ENCODE measurements at regions not wholly inside any gene's neighbourhood (a gene's known extent, or its start where the extent isn't known, plus 50 kb on each side); places are given as distances from the start of the nearest gene placed in this dataset.

DNA sequence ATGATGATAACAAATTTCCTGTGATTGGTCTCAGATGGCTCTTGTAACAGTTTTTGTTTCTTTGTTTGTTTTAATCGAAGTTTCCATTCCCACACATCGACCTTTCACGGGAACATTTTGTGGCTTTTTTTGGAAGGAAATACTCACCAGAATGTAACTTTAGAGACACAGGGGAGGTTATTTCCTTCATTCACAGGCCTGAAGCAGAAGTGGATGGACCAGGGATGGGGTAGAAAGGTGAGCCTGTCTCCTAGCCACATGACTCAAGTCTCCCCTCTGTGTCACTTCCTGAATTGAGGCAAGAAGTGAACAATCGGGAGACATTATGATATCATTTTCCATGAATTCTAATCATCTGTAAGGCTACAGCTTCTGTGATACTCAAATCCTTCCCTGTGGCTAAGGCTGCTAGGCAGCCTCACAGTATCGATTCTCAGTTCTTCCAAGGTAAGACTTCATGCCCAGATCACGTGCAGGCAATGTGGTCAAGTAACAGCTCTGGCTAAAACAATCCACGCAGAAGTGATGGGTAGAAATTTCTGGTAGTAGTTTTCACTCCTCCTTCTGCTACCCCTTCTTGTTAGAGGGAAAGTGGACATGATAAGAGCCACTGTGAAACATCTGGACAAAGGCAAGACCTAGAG is 203.9 kb upstream of the NEBL start:
- Histone ChIP-seq H3K23ac (ENCODE audit: low read depth, low read length, poor library complexity) (no peak overlapping the region), H2AK5ac (ENCODE audit: low read depth, low read length) (no peak overlapping the region), H4K91ac (ENCODE audit: low read depth, low read length, poor library complexity) (no peak overlapping the region), H2BK120ac (ENCODE audit: low read depth, low read length) (no peak overlapping the region), H2BK5ac (ENCODE audit: low read length) (no peak overlapping the region), H4K8ac (ENCODE audit: low read depth, low read length) (no peak overlapping the region), H3K79me1 (ENCODE audit: low read depth, low read length) (no peaks in the 10 kb centered on the region), H3K4me2 (ENCODE audit: insufficient read depth, low read length, poor library complexity, severe bottlenecking) (no peak overlapping the region), H3K18ac (ENCODE audit: low read length) (no peak overlapping the region), H3K14ac (ENCODE audit: low read length) (no peak overlapping the region), H2BK12ac (ENCODE audit: low read length) (no peak overlapping the region), H3K4me1 (ENCODE audit: control insufficient read depth in 2 of 2, insufficient read depth in 1 of 2, low read depth in 1 of 2, low read length in 2 of 2) (peaks cover 11 to 32% of the 10 kb centered on the region in 2 donors), H3K36me3 (replicated peaks in 1 of 2; ENCODE audit: control insufficient read depth in 2 of 2, insufficient read depth in 2 of 2, low read length in 2 of 2) (no peaks in the 10 kb centered on the region), H3K9me3 (replicated peaks in 1 of 2; ENCODE audit: control insufficient read depth in 2 of 2, insufficient read depth in 1 of 2, low read depth in 1 of 2, low read length in 2 of 2) (no peaks in the 10 kb centered on the region), H3K27ac (replicated peaks; ENCODE audit: low read length) (peak overlapping the region; percentile 92), H2AFZ (ENCODE audit: low read length) (peak overlapping the region; percentile 50), H3K4ac (ENCODE audit: low read length) (no peak overlapping the region), H3K9ac (ENCODE audit: low read depth, low read length, poor library complexity) (no peak overlapping the region), H2BK15ac (ENCODE audit: low read length) (no peak overlapping the region), H3K27me3 (ENCODE audit: control insufficient read depth in 3 of 3, insufficient read depth in 3 of 3, low read depth in 1 of 3, low read length in 3 of 3) (no peaks in the 10 kb centered on the region), H3K4me3 (ENCODE audit: low read length in 2 of 2) (no peak overlapping the region)
- no peak for DNase-seq (ENCODE audit: low spot score)
- WGBS, 2 donors (ENCODE audit: extremely low coverage in 2 of 2, insufficient read length in 2 of 2, insufficient replicate concordance in 1 of 2) = no CpG with 5 or more reads among the region's 7 CpGs

DNA sequence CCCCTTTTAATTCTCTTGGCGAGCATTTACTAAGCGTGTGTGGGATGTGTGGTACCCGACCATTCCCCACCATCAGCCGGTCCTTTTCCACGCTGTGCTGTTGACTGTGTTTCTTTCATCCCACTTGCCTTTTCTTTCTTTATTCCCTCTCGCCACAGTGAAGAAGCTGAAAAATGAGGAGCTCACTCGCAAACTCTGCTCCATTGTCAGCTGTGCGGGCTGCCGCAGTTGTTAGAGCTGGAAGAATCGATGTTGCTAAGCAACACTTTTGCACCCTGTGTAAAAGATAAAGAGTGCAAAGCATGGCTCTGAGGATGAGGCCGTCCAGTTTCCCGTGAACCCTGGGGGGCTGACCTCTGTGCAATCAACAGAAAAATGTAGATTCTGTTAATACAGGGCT is 203.1 kb upstream of the NEBL start:
- Histone ChIP-seq H3K14ac (ENCODE audit: low read length) (no peak overlapping the region), H2BK120ac (ENCODE audit: low read depth, low read length) (no peak overlapping the region), H3K36me3 (replicated peaks in 1 of 2; ENCODE audit: control insufficient read depth in 2 of 2, insufficient read depth in 2 of 2, low read length in 2 of 2) (no peaks in the 10 kb centered on the region), H2BK12ac (ENCODE audit: low read length) (no peak overlapping the region), H3K9ac (ENCODE audit: low read depth, low read length, poor library complexity) (no peak overlapping the region), H3K27me3 (ENCODE audit: control insufficient read depth in 3 of 3, insufficient read depth in 3 of 3, low read depth in 1 of 3, low read length in 3 of 3) (no peaks in the 10 kb centered on the region), H4K8ac (ENCODE audit: low read depth, low read length) (no peak overlapping the region), H3K4me3 (ENCODE audit: low read length in 2 of 2) (peak overlapping the region in 1 of 2 donors; percentile 30), H3K79me1 (ENCODE audit: low read depth, low read length) (no peaks in the 10 kb centered on the region), H3K18ac (ENCODE audit: low read length) (peak overlapping the region; percentile 23), H3K4me2 (ENCODE audit: insufficient read depth, low read length, poor library complexity, severe bottlenecking) (peak overlapping the region; percentile 34), H3K27ac (replicated peaks; ENCODE audit: low read length) (peak overlapping the region; percentile 92), H4K91ac (ENCODE audit: low read depth, low read length, poor library complexity) (no peak overlapping the region), H2BK15ac (ENCODE audit: low read length) (no peak overlapping the region), H3K4me1 (ENCODE audit: control insufficient read depth in 2 of 2, insufficient read depth in 1 of 2, low read depth in 1 of 2, low read length in 2 of 2) (peaks cover 11 to 32% of the 10 kb centered on the region in 2 donors), H3K4ac (ENCODE audit: low read length) (no peak overlapping the region), H2BK5ac (ENCODE audit: low read length) (no peak overlapping the region), H2AK5ac (ENCODE audit: low read depth, low read length) (no peak overlapping the region), H2AFZ (ENCODE audit: low read length) (peak overlapping the region; percentile 50), H3K23ac (ENCODE audit: low read depth, low read length, poor library complexity) (no peak overlapping the region), H3K9me3 (replicated peaks in 1 of 2; ENCODE audit: control insufficient read depth in 2 of 2, insufficient read depth in 1 of 2, low read depth in 1 of 2, low read length in 2 of 2) (no peaks in the 10 kb centered on the region)
- peak; percentile 54 for DNase-seq (ENCODE audit: low spot score)
- no CpG with 5 or more reads among the region's 12 CpGs for WGBS, 2 donors (ENCODE audit: extremely low coverage in 2 of 2, insufficient read length in 2 of 2, insufficient replicate concordance in 1 of 2)

GRCh38 chr10:21099291-21100062 is 202.4 kb upstream of the NEBL start:
- no peak overlapping the region for H4K91ac ChIP-seq (ENCODE audit: low read depth, low read length, poor library complexity)
- peak overlapping the region in 1 of 2 donors; percentile 30 for H3K4me3 ChIP-seq (ENCODE audit: low read length in 2 of 2)
- H4K8ac ChIP-seq (ENCODE audit: low read depth, low read length) = no peak overlapping the region
- H3K79me1 ChIP-seq (ENCODE audit: low read depth, low read length) = no peaks in the 10 kb centered on the region
- H3K36me3 ChIP-seq (replicated peaks in 1 of 2; ENCODE audit: control insufficient read depth in 2 of 2, insufficient read depth in 2 of 2, low read length in 2 of 2) = no peaks in the 10 kb centered on the region
- no peaks in the 10 kb centered on the region for H3K27me3 ChIP-seq (ENCODE audit: control insufficient read depth in 3 of 3, insufficient read depth in 3 of 3, low read depth in 1 of 3, low read length in 3 of 3)
- H3K18ac ChIP-seq (ENCODE audit: low read length) = peak overlapping the region; percentile 76
- H2BK5ac ChIP-seq (ENCODE audit: low read length) = no peak overlapping the region
- H2AK5ac ChIP-seq (ENCODE audit: low read depth, low read length) = no peak overlapping the region
- H3K9me3 ChIP-seq (replicated peaks in 1 of 2; ENCODE audit: control insufficient read depth in 2 of 2, insufficient read depth in 1 of 2, low read depth in 1 of 2, low read length in 2 of 2) = no peaks in the 10 kb centered on the region
- H2AFZ ChIP-seq (ENCODE audit: low read length) = peak overlapping the region; percentile 50
- peaks cover 11 to 32% of the 10 kb centered on the region in 2 donors for H3K4me1 ChIP-seq (ENCODE audit: control insufficient read depth in 2 of 2, insufficient read depth in 1 of 2, low read depth in 1 of 2, low read length in 2 of 2)
- no peak overlapping the region for H3K4ac ChIP-seq (ENCODE audit: low read length)
- no peak overlapping the region for H3K9ac ChIP-seq (ENCODE audit: low read depth, low read length, poor library complexity)
- no peak overlapping the region for H2BK120ac ChIP-seq (ENCODE audit: low read depth, low read length)
- no peak overlapping the region for H3K14ac ChIP-seq (ENCODE audit: low read length)
- H3K4me2 ChIP-seq (ENCODE audit: insufficient read depth, low read length, poor library complexity, severe bottlenecking) = peak overlapping the region; percentile 28
- no peak overlapping the region for H3K23ac ChIP-seq (ENCODE audit: low read depth, low read length, poor library complexity)
- no peak overlapping the region for H2BK15ac ChIP-seq (ENCODE audit: low read length)
- DNase-seq (ENCODE audit: low spot score) = no peak
- H2BK12ac ChIP-seq (ENCODE audit: low read length) = no peak overlapping the region
- H3K27ac ChIP-seq (replicated peaks; ENCODE audit: low read length) = peak overlapping the region; percentile 92
- 100% methylated on average over 1 of the region's 6 CpGs; no CpG with 5 or more reads in 1 of the 2 donors for WGBS, 2 donors (ENCODE audit: extremely low coverage in 2 of 2, insufficient read length in 2 of 2, insufficient replicate concordance in 1 of 2)

GRCh38 chr10:21097926-21098355 is 200.8 kb upstream of the NEBL start:
- H3K4me3 ChIP-seq (ENCODE audit: low read length in 2 of 2) = no peak overlapping the region
- no peak overlapping the region for H3K18ac ChIP-seq (ENCODE audit: low read length)
- WGBS, 2 donors (ENCODE audit: extremely low coverage in 2 of 2, insufficient read length in 2 of 2, insufficient replicate concordance in 1 of 2) = no CpG with 5 or more reads among the region's 5 CpGs
- H4K91ac ChIP-seq (ENCODE audit: low read depth, low read length, poor library complexity) = no peak overlapping the region
- H3K4ac ChIP-seq (ENCODE audit: low read length) = no peak overlapping the region
- no peak overlapping the region for H2BK5ac ChIP-seq (ENCODE audit: low read length)
- H2AFZ ChIP-seq (ENCODE audit: low read length) = no peak overlapping the region
- no peaks in the 10 kb centered on the region for H3K79me1 ChIP-seq (ENCODE audit: low read depth, low read length)
- no peak overlapping the region for H2BK12ac ChIP-seq (ENCODE audit: low read length)
- H3K27ac ChIP-seq (replicated peaks; ENCODE audit: low read length) = no peak overlapping the region
- H3K14ac ChIP-seq (ENCODE audit: low read length) = no peak overlapping the region
- H3K4me2 ChIP-seq (ENCODE audit: insufficient read depth, low read length, poor library complexity, severe bottlenecking) = no peak overlapping the region
- H2AK5ac ChIP-seq (ENCODE audit: low read depth, low read length) = no peak overlapping the region
- H3K4me1 ChIP-seq (ENCODE audit: control insufficient read depth in 2 of 2, insufficient read depth in 1 of 2, low read depth in 1 of 2, low read length in 2 of 2) = peaks cover 11 to 32% of the 10 kb centered on the region in 2 donors
- no peak overlapping the region for H4K8ac ChIP-seq (ENCODE audit: low read depth, low read length)
- no peaks in the 10 kb centered on the region for H3K27me3 ChIP-seq (ENCODE audit: control insufficient read depth in 3 of 3, insufficient read depth in 3 of 3, low read depth in 1 of 3, low read length in 3 of 3)
- H3K9me3 ChIP-seq (replicated peaks in 1 of 2; ENCODE audit: control insufficient read depth in 2 of 2, insufficient read depth in 1 of 2, low read depth in 1 of 2, low read length in 2 of 2) = no peaks in the 10 kb centered on the region
- no peak overlapping the region for H2BK120ac ChIP-seq (ENCODE audit: low read depth, low read length)
- no peak overlapping the region for H3K9ac ChIP-seq (ENCODE audit: low read depth, low read length, poor library complexity)
- no peak for DNase-seq (ENCODE audit: low spot score)
- no peaks in the 10 kb centered on the region for H3K36me3 ChIP-seq (replicated peaks in 1 of 2; ENCODE audit: control insufficient read depth in 2 of 2, insufficient read depth in 2 of 2, low read length in 2 of 2)
- H3K23ac ChIP-seq (ENCODE audit: low read depth, low read length, poor library complexity) = no peak overlapping the region
- no peak overlapping the region for H2BK15ac ChIP-seq (ENCODE audit: low read length)

Measured in neuronal stem cell (in vitro differentiated cells).